ENCODE measurements at regions not wholly inside any gene's neighbourhood (a gene's known extent, or its start where the extent isn't known, plus 50 kb on each side); places are given as distances from the start of the nearest gene placed in this dataset.

- Histone ChIP-seq H3K79me2 (ENCODE audit: control insufficient read depth, insufficient read depth, low read length) (no peaks in the 10 kb centered on the region), H3K4me2 (ENCODE audit: control insufficient read depth, extremely low read depth, insufficient read depth, low read depth, low read length) (no peak overlapping the region), H3K27ac (ENCODE audit: control insufficient read depth, insufficient read depth, low read length) (no peak overlapping the region), H3K4me1 (ENCODE audit: control insufficient read depth, extremely low read depth, insufficient read depth, low read length) (no peaks in the 10 kb centered on the region), H3K9ac (ENCODE audit: control insufficient read depth, extremely low read depth, insufficient read depth, low read length) (no peak overlapping the region), H2AFZ (ENCODE audit: control insufficient read depth, low read length) (no peak overlapping the region), H3K27me3 (ENCODE audit: control insufficient read depth, extremely low read depth, insufficient read depth, low read length) (peaks cover 20% of the 10 kb centered on the region), H3K4me3 (ENCODE audit: control insufficient read depth in 2 of 3, extremely low read depth in 1 of 3, insufficient read depth in 2 of 3, low read depth in 1 of 3, low read length in 3 of 3) (no peak overlapping the region), H4K20me1 (ENCODE audit: control insufficient read depth, extremely low read depth, insufficient read depth, low read length) (no peaks in the 10 kb centered on the region), H3K36me3 (ENCODE audit: control insufficient read depth in 2 of 2, extremely low read depth in 1 of 2, insufficient read depth in 2 of 2, low read length in 2 of 2) (no peaks in the 10 kb centered on the region), H3K9me1 (ENCODE audit: control insufficient read depth, extremely low read depth, insufficient read depth, low read length) (no peaks in the 10 kb centered on the region), H3K9me3 (ENCODE audit: control insufficient read depth, low read depth, low read length) (no peaks in the 10 kb centered on the region)
- TF ChIP-seq EZH2 (IDR thresholded peaks at IDR 0.05; ENCODE audit: low read length) (no peak), CTCF (optimal IDR thresholded peaks at IDR 0.05 in 1 of 3, IDR thresholded peaks at IDR 0.05 in 1 of 3, conservative IDR thresholded peaks at IDR 0.05 in 1 of 3; ENCODE audit: extremely low read depth in 1 of 3, insufficient read depth in 2 of 3, low read length in 3 of 3) (no peak)
- FAIRE-seq (no peak), DNase-seq (ENCODE audit: low read depth, low spot score) (no peak)
- dilution Hi-C loops (cut with MboI; ENCODE audit: extremely low pct_ligation_motif_present, low sequenced_read_pairs), result no loop called here
Observed at GRCh38 chr1:29524285-29525065, 288.2 kb downstream of the PTPRU start.

GRCh38 chr1:29523576-29523975 lies 287.3 kb downstream of the PTPRU start:
- FAIRE-seq (no peak), DNase-seq (ENCODE audit: low read depth, low spot score) (no peak)
- Histone ChIP-seq H3K4me3 (ENCODE audit: control insufficient read depth in 2 of 3, extremely low read depth in 1 of 3, insufficient read depth in 2 of 3, low read depth in 1 of 3, low read length in 3 of 3) (no peak overlapping the region), H3K9me1 (ENCODE audit: control insufficient read depth, extremely low read depth, insufficient read depth, low read length) (no peaks in the 10 kb centered on the region), H3K4me1 (ENCODE audit: control insufficient read depth, extremely low read depth, insufficient read depth, low read length) (no peaks in the 10 kb centered on the region), H3K27me3 (ENCODE audit: control insufficient read depth, extremely low read depth, insufficient read depth, low read length) (peaks cover 26% of the 10 kb centered on the region), H3K36me3 (ENCODE audit: control insufficient read depth in 2 of 2, extremely low read depth in 1 of 2, insufficient read depth in 2 of 2, low read length in 2 of 2) (no peaks in the 10 kb centered on the region), H2AFZ (ENCODE audit: control insufficient read depth, low read length) (no peak overlapping the region), H3K9me3 (ENCODE audit: control insufficient read depth, low read depth, low read length) (no peaks in the 10 kb centered on the region), H3K4me2 (ENCODE audit: control insufficient read depth, extremely low read depth, insufficient read depth, low read depth, low read length) (no peak overlapping the region), H4K20me1 (ENCODE audit: control insufficient read depth, extremely low read depth, insufficient read depth, low read length) (no peaks in the 10 kb centered on the region), H3K79me2 (ENCODE audit: control insufficient read depth, insufficient read depth, low read length) (no peaks in the 10 kb centered on the region), H3K9ac (ENCODE audit: control insufficient read depth, extremely low read depth, insufficient read depth, low read length) (no peak overlapping the region), H3K27ac (ENCODE audit: control insufficient read depth, insufficient read depth, low read length) (no peak overlapping the region)
- dilution Hi-C loops (cut with MboI; ENCODE audit: extremely low pct_ligation_motif_present, low sequenced_read_pairs), result no loop called here
- TF ChIP-seq EZH2 (IDR thresholded peaks at IDR 0.05; ENCODE audit: low read length), result no peak
- no peak for TF ChIP-seq CTCF (optimal IDR thresholded peaks at IDR 0.05 in 1 of 3, IDR thresholded peaks at IDR 0.05 in 1 of 3, conservative IDR thresholded peaks at IDR 0.05 in 1 of 3; ENCODE audit: extremely low read depth in 1 of 3, insufficient read depth in 2 of 3, low read length in 3 of 3)

All from keratinocyte (primary cell).